GM12878 (cell line): ENCODE measurements at regions not wholly inside any gene's neighbourhood (a gene's known extent, or its start where the extent isn't known, plus 50 kb on each side); places are given as distances from the start of the nearest gene placed in this dataset.

Experiments used
- ATAC-seq: fragments of 200-7000 bp; cut with Tn5 transposase; 3 replicates; pipeline ENCODE4 v1.9.1; 2020; ENCODE audit warnings: mild to moderate bottlenecking, moderate library complexity
- BruUV-seq: library from RNA; stranded (reverse); fragments of 400-500 nt; replicated peaks from 2 replicates; lab custom pipeline; 2021; lab: Mats Ljungman, UMichigan
- CTCF ChIA-PET: fragments of 300-600 bp; sonication (Branson Sonifier 250); formaldehyde crosslinking; extraction: SDS; loops from one replicate; lab custom pipeline; 2021; ENCODE audit warnings: inconsistent platforms; lab: Yijun Ruan, JAX
- POLR2A ChIA-PET: fragments of 350-600 bp; formaldehyde crosslinking; extraction: SDS; loops from one replicate; lab custom pipeline; 2021; ENCODE audit warnings: inconsistent platforms; lab: Charles Lee
- RAD21 ChIA-PET: fragments of 300-600 bp; sonication (Branson Sonifier 250); formaldehyde crosslinking; loops from one replicate; lab custom pipeline; 2023; ENCODE audit warnings: antibody characterized with exemption; ENCODE audit not compliant: unreplicated experiment; lab: Charles Lee
- SMC1A ChIA-PET: fragments of 300-600 bp; sonication (Branson Sonifier 250); formaldehyde crosslinking; loops from one replicate; lab custom pipeline; 2023; ENCODE audit not compliant: unreplicated experiment, uncharacterized antibody; lab: Charles Lee
- DNase-seq: peaks from one replicate; pipeline ENCODE4 v3.0.0-alpha.2; 2011; ENCODE audit warnings: low read depth, low spot score
- FAIRE-seq: peaks from 3 replicates; lab custom pipeline; 2011; peaks lifted over from hg19 to GRCh38; lab: Jason Lieb, UNC
- H2AFZ ChIP-seq: 2 replicates; pipeline ENCODE4 v1.6.0; 2011; ENCODE audit warnings: low read depth, low read length, control low read depth; ENCODE audit not compliant: control insufficient read depth
- H3K27ac ChIP-seq: 2 replicates; pipeline ENCODE4 v1.5.1; 2011; ENCODE audit warnings: control low read depth; ENCODE audit not compliant: control insufficient read depth, insufficient read depth
- H3K27me3 ChIP-seq, 2 experiments: replicated peaks in 1 of 2; 2 replicates each; pipeline versions ENCODE4 v1.6.0 to v1.6.1; 2011; ENCODE audit warnings: low read length in 1 of 2; ENCODE audit not compliant: control insufficient read depth in 2 of 2, insufficient read depth in 2 of 2
- H3K36me3 ChIP-seq, 2 experiments: 2 replicates each; pipeline ENCODE4 v1.5.1; 2011; ENCODE audit warnings: low read length in 1 of 2; ENCODE audit not compliant: control insufficient read depth in 2 of 2, insufficient read depth in 2 of 2
- H3K4me1 ChIP-seq: 2 replicates; pipeline ENCODE4 v1.6.1; 2011; ENCODE audit warnings: mild to moderate bottlenecking, low read length, moderate library complexity, mixed read lengths; ENCODE audit not compliant: control insufficient read depth, insufficient read depth
- H3K4me2 ChIP-seq: 2 replicates; pipeline ENCODE4 v1.6.0; 2011; ENCODE audit warnings: control low read depth; ENCODE audit not compliant: control insufficient read depth, insufficient read depth
- H3K4me3 ChIP-seq: fragments of 200-600 bp; sonication (generic); 2 replicates; pipeline ENCODE4 v1.5.1; 2016
- H3K79me2 ChIP-seq: 2 replicates; pipeline ENCODE4 v1.6.0; 2011; ENCODE audit warnings: low read length; ENCODE audit not compliant: control insufficient read depth, insufficient read depth
- H3K9ac ChIP-seq: 2 replicates; pipeline ENCODE4 v1.8.0; 2011; ENCODE audit warnings: low read length, control low read depth, mixed read lengths; ENCODE audit not compliant: control insufficient read depth, insufficient read depth
- H3K9me3 ChIP-seq: replicated peaks from 3 replicates; pipeline ENCODE4 v1.5.1; 2011; ENCODE audit warnings: mild to moderate bottlenecking, low read length; ENCODE audit not compliant: control insufficient read depth, insufficient read depth
- H4K20me1 ChIP-seq: 2 replicates; pipeline ENCODE4 v1.6.0; 2011; ENCODE audit not compliant: control insufficient read depth, insufficient read depth
- E2F4 ChIP-seq: IDR thresholded peaks from 2 replicates; pipeline ENCODE4 v1.6.1; 2012; ENCODE audit warnings: low read depth, low read length, improper control_type of control experiment
- NRF1 ChIP-seq: conservative IDR thresholded peaks from 2 replicates; pipeline ENCODE4 v1.6.1; 2011; ENCODE audit warnings: mild to moderate bottlenecking, low read depth, low read length, improper control_type of control experiment
- PBX3 ChIP-seq: IDR thresholded peaks from 2 replicates; pipeline ENCODE4 v1.6.1; 2011; ENCODE audit warnings: mild to moderate bottlenecking, low read depth, low read length, moderate library complexity; ENCODE audit not compliant: insufficient replicate concordance
- SMAD1 ChIP-seq: fragments of 450-650 bp; IDR thresholded peaks from 2 replicates; pipeline ENCODE4 v1.6.1; 2018; ENCODE audit warnings: mild to moderate bottlenecking, low read depth; ENCODE audit not compliant: partially characterized antibody
- TCF7 ChIP-seq: IDR thresholded peaks from 2 replicates; pipeline ENCODE4 v1.6.1; 2014; ENCODE audit warnings: antibody characterized with exemption, borderline replicate concordance
- ZNF217 ChIP-seq: fragments of 450-650 bp; IDR thresholded peaks from 2 replicates; pipeline ENCODE4 v1.6.1; 2017; ENCODE audit warnings: antibody characterized with exemption, mild to moderate bottlenecking
- WGBS: methylation state at CpG from one replicate; pipeline ENCODE4 v1.1.6; 2016; ENCODE audit warnings: low lambda C conversion rate; ENCODE audit not compliant: insufficient replicate concordance, insufficient coverage; ENCODE audit errors: missing lambda C conversion rate; 5-methylcytosine and 5-hydroxymethylcytosine counted together
- in situ Hi-C: fragments of 300-500 bp; cut with MboI; formaldehyde crosslinking; loops from 9 replicates; pipeline ENCODE4 v1.14.3; 2018; ENCODE audit warnings: mixed read lengths
- intact Hi-C: fragments of 100-400 bp; cut with micrococcal nuclease; formaldehyde crosslinking; loops from one replicate; pipeline ENCODE4 v1.14.2; 2022; ENCODE audit not compliant: unreplicated experiment
- TF ChIP-seq, protein P1 (sequence below): fragments of 450-650 bp; IDR thresholded peaks from 2 replicates; pipeline ENCODE4 v1.6.1; 2018; ENCODE audit warnings: mild to moderate bottlenecking, low read depth, moderate library complexity; ENCODE audit not compliant: partially characterized antibody
- TF ChIP-seq, protein P2 (sequence below): IDR thresholded peaks from 2 replicates; pipeline ENCODE4 v1.6.1; 2011; ENCODE audit warnings: borderline replicate concordance, low read depth, mild to moderate bottlenecking, moderate library complexity, mixed read lengths, low read length; ENCODE audit not compliant: insufficient read depth; ENCODE audit errors: extremely low read length

DNA sequence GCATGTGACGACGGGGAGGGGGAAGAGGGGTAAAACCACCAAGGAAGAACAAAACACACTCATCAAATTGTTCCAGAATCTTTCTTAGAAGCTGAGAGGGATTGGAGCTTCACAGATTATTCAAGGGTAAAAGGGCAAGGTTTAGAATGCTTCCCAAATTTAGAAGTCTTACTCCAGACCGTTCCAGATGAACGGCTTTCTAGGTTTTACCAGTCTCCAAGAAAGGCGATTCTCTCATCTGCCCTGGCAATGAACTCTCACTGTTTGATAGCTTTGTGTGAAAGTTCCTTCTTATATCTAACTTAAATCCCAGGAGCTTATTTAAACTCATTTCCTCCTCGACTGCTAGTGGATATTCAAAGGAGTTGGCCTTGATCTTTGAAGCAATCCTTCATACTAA lies 124.3 kb upstream of the PRICKLE2 start:
- H2AFZ ChIP-seq: no peak overlapping the region
- H3K4me3 ChIP-seq: no peak overlapping the region
- no peaks in the 10 kb centered on the region for H3K4me1 ChIP-seq
- no TSS peak for BruUV-seq
- ATAC-seq (no peak), FAIRE-seq (no peak), DNase-seq (no peak)
- 0 out of 2 replicates have a peak, but pooled peaks have one; percentile 25 for TF ChIP-seq ZNF217
- TF ChIP-seq TCF7: no peak
- POLR2A ChIA-PET: interaction anchor here (0.7 to 2.0 kb wide), 3 partner anchors 41 to 1080 kb away, joined by 4 to 11 read pairs (median 5); no protein-coding TSS in a partner anchor
- no peaks in the 10 kb centered on the region for H4K20me1 ChIP-seq
- H3K27ac ChIP-seq: no peak overlapping the region
- RAD21 ChIA-PET: interaction anchor here (0.6 to 1.7 kb wide), 7 partner anchors 10 to 179 kb away, joined by 3 to 4 read pairs (median 3); no protein-coding TSS in a partner anchor
- SMC1A ChIA-PET: interaction anchor here (0.6 to 2.7 kb wide), 19 partner anchors 10 to 320 kb away, joined by 3 to 8 read pairs (median 4); no protein-coding TSS in a partner anchor
- no peak overlapping the region for H3K9ac ChIP-seq
- no peaks in the 10 kb centered on the region for H3K9me3 ChIP-seq
- H3K4me2 ChIP-seq: no peak overlapping the region
- in situ Hi-C loops (no loop called here), intact Hi-C loops (no loop called here)
- WGBS: 22% methylated on average over 6 of the region's 6 CpGs
- no peaks in the 10 kb centered on the region; a peak in 1 of 4 replicates for H3K27me3 ChIP-seq
- H3K79me2 ChIP-seq: no peaks in the 10 kb centered on the region
- H3K36me3 ChIP-seq: no peaks in the 10 kb centered on the region
- CTCF ChIA-PET: interaction anchor here (0.6 to 2.1 kb wide), 11 partner anchors 16 to 274 kb away, joined by 3 to 6 read pairs (median 3); no protein-coding TSS in a partner anchor

DNA sequence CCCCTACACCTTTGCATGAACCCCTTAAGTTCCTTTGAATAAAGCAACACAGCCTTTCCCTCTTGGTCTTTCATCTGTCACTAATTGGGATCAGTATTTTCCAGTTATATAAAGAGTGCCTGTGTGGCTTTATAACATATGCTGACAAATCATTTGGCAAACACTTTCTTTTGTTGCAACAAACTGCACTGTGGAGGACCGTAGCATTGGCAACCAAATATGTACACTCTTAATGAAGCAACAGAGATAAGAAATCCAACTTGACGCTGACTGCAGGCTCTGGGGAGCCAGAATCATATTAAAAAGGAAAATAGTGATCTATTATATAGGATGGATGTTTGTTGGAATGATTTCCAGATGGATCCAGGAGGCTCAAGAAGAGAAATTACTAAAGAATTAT lies 120.1 kb upstream of the PRICKLE2 start:
- H3K27me3 ChIP-seq: no peaks in the 10 kb centered on the region; a peak in 1 of 4 replicates
- WGBS: 24% methylated on average over 2 of the region's 2 CpGs
- no peak overlapping the region for H3K9ac ChIP-seq
- no peaks in the 10 kb centered on the region for H3K9me3 ChIP-seq
- ATAC-seq (no peak), DNase-seq (no peak), FAIRE-seq (no peak)
- ChIA-PET POLR2A (no interaction called here), CTCF (no interaction called here), SMC1A (interaction anchor here (1.3 to 3.0 kb wide), 3 partner anchors 16 to 37 kb away, joined by 3 to 10 read pairs (median 4); no protein-coding TSS in a partner anchor), RAD21 (interaction anchor here (1.8 kb wide), 1 partner anchor 11 kb away, joined by 5 read pairs; no protein-coding TSS in a partner anchor)
- H3K79me2 ChIP-seq: no peaks in the 10 kb centered on the region
- H3K27ac ChIP-seq: no peak overlapping the region
- TF ChIP-seq, protein P1, sequence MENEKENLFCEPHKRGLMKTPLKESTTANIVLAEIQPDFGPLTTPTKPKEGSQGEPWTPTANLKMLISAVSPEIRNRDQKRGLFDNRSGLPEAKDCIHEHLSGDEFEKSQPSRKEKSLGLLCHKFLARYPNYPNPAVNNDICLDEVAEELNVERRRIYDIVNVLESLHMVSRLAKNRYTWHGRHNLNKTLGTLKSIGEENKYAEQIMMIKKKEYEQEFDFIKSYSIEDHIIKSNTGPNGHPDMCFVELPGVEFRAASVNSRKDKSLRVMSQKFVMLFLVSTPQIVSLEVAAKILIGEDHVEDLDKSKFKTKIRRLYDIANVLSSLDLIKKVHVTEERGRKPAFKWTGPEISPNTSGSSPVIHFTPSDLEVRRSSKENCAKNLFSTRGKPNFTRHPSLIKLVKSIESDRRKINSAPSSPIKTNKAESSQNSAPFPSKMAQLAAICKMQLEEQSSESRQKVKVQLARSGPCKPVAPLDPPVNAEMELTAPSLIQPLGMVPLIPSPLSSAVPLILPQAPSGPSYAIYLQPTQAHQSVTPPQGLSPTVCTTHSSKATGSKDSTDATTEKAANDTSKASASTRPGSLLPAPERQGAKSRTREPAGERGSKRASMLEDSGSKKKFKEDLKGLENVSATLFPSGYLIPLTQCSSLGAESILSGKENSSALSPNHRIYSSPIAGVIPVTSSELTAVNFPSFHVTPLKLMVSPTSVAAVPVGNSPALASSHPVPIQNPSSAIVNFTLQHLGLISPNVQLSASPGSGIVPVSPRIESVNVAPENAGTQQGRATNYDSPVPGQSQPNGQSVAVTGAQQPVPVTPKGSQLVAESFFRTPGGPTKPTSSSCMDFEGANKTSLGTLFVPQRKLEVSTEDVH: no peak
- TF ChIP-seq, protein P2, sequence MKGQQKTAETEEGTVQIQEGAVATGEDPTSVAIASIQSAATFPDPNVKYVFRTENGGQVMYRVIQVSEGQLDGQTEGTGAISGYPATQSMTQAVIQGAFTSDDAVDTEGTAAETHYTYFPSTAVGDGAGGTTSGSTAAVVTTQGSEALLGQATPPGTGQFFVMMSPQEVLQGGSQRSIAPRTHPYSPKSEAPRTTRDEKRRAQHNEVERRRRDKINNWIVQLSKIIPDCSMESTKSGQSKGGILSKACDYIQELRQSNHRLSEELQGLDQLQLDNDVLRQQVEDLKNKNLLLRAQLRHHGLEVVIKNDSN: no peak
- TF ChIP-seq E2F4 (no peak), SMAD1 (no peak), PBX3 (no peak), NRF1 (no peak)
- no peak overlapping the region for H3K4me2 ChIP-seq
- H2AFZ ChIP-seq: no peak overlapping the region
- in situ Hi-C loops (no loop called here), intact Hi-C loops (no loop called here)
- no peaks in the 10 kb centered on the region for H3K36me3 ChIP-seq
- no peaks in the 10 kb centered on the region for H4K20me1 ChIP-seq
- H3K4me1 ChIP-seq: no peaks in the 10 kb centered on the region
- no TSS peak for BruUV-seq
- no peak overlapping the region for H3K4me3 ChIP-seq
